Naive thymus-derived CD4-positive, alpha-beta T cell (primary cell): ENCODE measurements at regions not wholly inside any gene's neighbourhood (a gene's known extent, or its start where the extent isn't known, plus 50 kb on each side); places are given as distances from the start of the nearest gene placed in this dataset.

Experiments
- ATAC-seq: fragments of 150-1000 bp; cut with Tn5 transposase; 2 replicates; pipeline ENCODE4 v1.10.0; 2021; ENCODE audit warnings: mild to moderate bottlenecking, moderate library complexity
- CTCF ChIA-PET: fragments of 350-600 bp; sonication (Branson Sonifier 250); formaldehyde crosslinking; loops from one replicate; lab custom pipeline; 2021; ENCODE audit warnings: antibody characterized with exemption; lab: Charles Lee
- POLR2A ChIA-PET: fragments of 350-600 bp; sonication (Branson Sonifier 250); formaldehyde crosslinking; loops from one replicate; lab custom pipeline; 2021; ENCODE audit warnings: antibody characterized with exemption, inconsistent platforms; lab: Charles Lee
- DNase-seq, 9 donors: peaks; one replicate each; pipeline versions ENCODE4 v3.0.0 to v3.0.0-alpha.2; 2020 to 2022; ENCODE audit warnings: mixed read lengths in 1 of 9
- H3K27ac ChIP-seq: one replicate; pipeline ENCODE4 v1.7.0; 2013; ENCODE audit warnings: mild to moderate bottlenecking, low read depth, low read length, moderate library complexity
- H3K27me3 ChIP-seq, 2 donors: one replicate each; pipeline ENCODE4 v1.7.0; 2013; ENCODE audit warnings: low read length in 2 of 2, mild to moderate bottlenecking in 2 of 2, moderate library complexity in 2 of 2; ENCODE audit not compliant: control insufficient read depth in 2 of 2, insufficient read depth in 2 of 2
- H3K36me3 ChIP-seq, 3 experiments: 1 replicate in 2 of 3; 2 replicates in 1 of 3; pipeline ENCODE4 v1.7.0; 2013; ENCODE audit warnings: low read length in 3 of 3, mild to moderate bottlenecking in 3 of 3, moderate library complexity in 1 of 3; ENCODE audit not compliant: insufficient read depth in 3 of 3, control insufficient read depth in 2 of 3
- H3K4me1 ChIP-seq, 2 donors: one replicate each; pipeline ENCODE4 v1.7.0; 2013; ENCODE audit warnings: low read length in 2 of 2, mild to moderate bottlenecking in 2 of 2, moderate library complexity in 1 of 2; ENCODE audit not compliant: control insufficient read depth in 2 of 2, insufficient read depth in 2 of 2
- H3K4me3 ChIP-seq: 2 replicates; pipeline ENCODE4 v1.7.0; 2013; ENCODE audit warnings: mild to moderate bottlenecking, low read length
- H3K9me3 ChIP-seq, 3 experiments: 1 replicate in 2 of 3; 2 replicates in 1 of 3; pipeline ENCODE4 v1.7.0; 2013; ENCODE audit warnings: low read length in 3 of 3; ENCODE audit not compliant: control insufficient read depth in 2 of 3
- H3K27ac Mint-ChIP-seq, 9 donors: one replicate each; pipeline ENCODE4 v1.8.0; 2020 to 2022; ENCODE audit warnings: mixed read lengths in 9 of 9, mild to moderate bottlenecking in 8 of 9, moderate library complexity in 5 of 9, inconsistent platforms in 2 of 9
- H3K27me3 Mint-ChIP-seq, 5 donors: one replicate each; pipeline ENCODE4 v1.8.0; 2021 to 2022; ENCODE audit warnings: mixed read lengths in 5 of 5, mild to moderate bottlenecking in 1 of 5
- H3K36me3 Mint-ChIP-seq, 5 donors: one replicate each; pipeline ENCODE4 v1.8.0; 2020 to 2022; ENCODE audit warnings: mixed read lengths in 5 of 5, mild to moderate bottlenecking in 3 of 5, inconsistent platforms in 1 of 5
- H3K4me1 Mint-ChIP-seq, 7 donors: one replicate each; pipeline ENCODE4 v1.8.0; 2020 to 2022; ENCODE audit warnings: mixed read lengths in 7 of 7, mild to moderate bottlenecking in 3 of 7, inconsistent platforms in 1 of 7
- H3K4me3 Mint-ChIP-seq, 10 donors: one replicate each; pipeline ENCODE4 v1.8.0; 2020 to 2022; ENCODE audit warnings: mild to moderate bottlenecking in 10 of 10, mixed read lengths in 10 of 10, moderate library complexity in 6 of 10, inconsistent platforms in 2 of 10
- H3K9me3 Mint-ChIP-seq, 11 donors: one replicate each; pipeline ENCODE4 v1.8.0; 2020 to 2022; ENCODE audit warnings: mixed read lengths in 11 of 11, mild to moderate bottlenecking in 4 of 11, inconsistent platforms in 1 of 11, moderate library complexity in 1 of 11
- intact Hi-C, 2 donors: fragments of 100-400 bp; cut with micrococcal nuclease; formaldehyde crosslinking; loops; one replicate each; pipeline ENCODE4 v1.15.1; 2023

- no peak for ATAC-seq
- H3K9me3 ChIP-seq = peaks cover 0 to 2% (median 0%) of the 10 kb centered on the region in 3 experiments
- peaks cover 8 to 20% (median 14%) of the 10 kb centered on the region in 7 donors for H3K4me1 Mint-ChIP-seq
- CTCF ChIA-PET = no interaction called here
- H3K27ac Mint-ChIP-seq = peak overlapping the region in 2 of 9 donors; percentile 40 to 68
- no peaks in the 10 kb centered on the region for H3K27me3 ChIP-seq
- H3K4me3 Mint-ChIP-seq = no peak overlapping the region
- H3K27me3 Mint-ChIP-seq = peaks cover 0 to 9% (median 0%) of the 10 kb centered on the region in 5 donors
- POLR2A ChIA-PET = interaction anchor here (0.6 kb wide), 2 partner anchors 9 to 10 kb away, joined by 4 to 6 read pairs; no protein-coding TSS in a partner anchor
- no peaks in the 10 kb centered on the region for H3K36me3 ChIP-seq
- no peak overlapping the region for H3K4me3 ChIP-seq
- intact Hi-C loops = no loop called here
- peaks cover 0 to 1% (median 0%) of the 10 kb centered on the region in 5 donors for H3K36me3 Mint-ChIP-seq
- peaks cover 0 to 7% (median 0%) of the 10 kb centered on the region in 11 donors for H3K9me3 Mint-ChIP-seq
- H3K4me1 ChIP-seq = peaks cover 7 to 9% of the 10 kb centered on the region in 2 donors
- no peak for DNase-seq
- no peak overlapping the region for H3K27ac ChIP-seq
Measured at GRCh38 chr13:44263751-44264620, 109.6 kb upstream of the SERP2 start.

DNA sequence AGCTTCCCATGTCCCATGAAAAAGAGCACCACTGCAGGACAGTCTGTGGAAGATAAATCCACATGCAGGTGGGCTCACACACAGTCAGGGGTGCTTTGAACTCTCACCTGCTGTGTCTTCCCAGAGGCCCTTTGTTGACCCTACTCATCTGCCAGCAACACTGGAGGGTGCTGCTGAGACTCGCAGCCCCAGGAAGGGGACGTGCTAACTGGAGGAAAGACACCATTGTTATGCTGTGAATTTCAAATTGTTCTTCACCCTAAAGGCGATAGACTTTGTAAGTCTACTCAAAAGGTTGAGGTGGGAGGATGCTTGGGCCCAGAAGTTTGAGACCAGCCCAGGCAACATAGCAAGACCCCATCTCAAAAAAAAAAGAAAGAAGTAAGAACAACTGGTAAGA lies 107.3 kb upstream of the SERP2 start:
- POLR2A ChIA-PET = no interaction called here
- CTCF ChIA-PET = no interaction called here
- Histone ChIP-seq H3K9me3 (peaks cover 0 to 2% (median 0%) of the 10 kb centered on the region in 3 experiments), H3K4me1 (no peaks in the 10 kb centered on the region), H3K36me3 (no peaks in the 10 kb centered on the region), H3K4me3 (no peak overlapping the region), H3K27ac (no peak overlapping the region), H3K27me3 (no peaks in the 10 kb centered on the region)
- H3K4me3 Mint-ChIP-seq = no peak overlapping the region
- peaks cover 0 to 7% (median 1%) of the 10 kb centered on the region in 7 donors for H3K4me1 Mint-ChIP-seq
- ATAC-seq (no peak), DNase-seq (no peak)
- H3K27me3 Mint-ChIP-seq = peaks cover 0 to 9% (median 0%) of the 10 kb centered on the region in 5 donors
- no peak overlapping the region for H3K27ac Mint-ChIP-seq
- intact Hi-C loops = no loop called here
- peaks cover 0 to 7% (median 0%) of the 10 kb centered on the region in 11 donors for H3K9me3 Mint-ChIP-seq
- H3K36me3 Mint-ChIP-seq = peaks cover 0 to 1% (median 0%) of the 10 kb centered on the region in 5 donors

GRCh38 chr13:44266772-44267171 lies 106.9 kb upstream of the SERP2 start:
- no peaks in the 10 kb centered on the region for H3K27me3 ChIP-seq
- Mint-ChIP-seq H3K27ac (no peak overlapping the region), H3K4me1 (peaks cover 0 to 7% (median 1%) of the 10 kb centered on the region in 7 donors), H3K4me3 (no peak overlapping the region), H3K27me3 (peaks cover 0 to 9% (median 0%) of the 10 kb centered on the region in 5 donors), H3K9me3 (peaks cover 0 to 7% (median 0%) of the 10 kb centered on the region in 11 donors), H3K36me3 (peaks cover 0 to 1% (median 0%) of the 10 kb centered on the region in 5 donors)
- ChIA-PET POLR2A (no interaction called here), CTCF (no interaction called here)
- H3K4me1 ChIP-seq = no peaks in the 10 kb centered on the region
- intact Hi-C loops = no loop called here
- H3K4me3 ChIP-seq = no peak overlapping the region
- DNase-seq (no peak), ATAC-seq (no peak)
- peaks cover 0 to 2% (median 0%) of the 10 kb centered on the region in 3 experiments for H3K9me3 ChIP-seq
- H3K36me3 ChIP-seq = no peaks in the 10 kb centered on the region
- H3K27ac ChIP-seq = no peak overlapping the region

DNA sequence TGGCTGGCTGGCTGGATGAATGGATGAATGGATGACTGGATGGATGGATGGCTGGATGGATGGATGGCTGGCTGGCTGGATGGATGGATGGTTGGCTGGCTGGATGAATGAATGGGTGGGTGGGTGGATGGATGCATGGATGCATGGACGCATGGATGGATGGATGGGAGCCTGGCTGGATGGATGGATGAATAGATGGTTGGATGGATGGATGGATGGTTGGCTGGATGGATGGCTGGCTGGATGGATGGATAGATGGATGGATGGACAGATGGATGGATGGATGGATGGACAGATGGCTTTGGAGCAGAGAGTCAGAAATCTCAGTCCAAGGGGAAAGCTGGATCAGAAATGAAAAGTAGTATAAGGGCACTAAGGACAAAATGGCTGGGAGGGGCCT lies 106.4 kb upstream of the SERP2 start:
- Histone ChIP-seq H3K4me1 (no peaks in the 10 kb centered on the region), H3K4me3 (no peak overlapping the region), H3K9me3 (peaks cover 0 to 2% (median 0%) of the 10 kb centered on the region in 3 experiments), H3K27ac (no peak overlapping the region), H3K36me3 (no peaks in the 10 kb centered on the region), H3K27me3 (no peaks in the 10 kb centered on the region)
- DNase-seq (no peak), ATAC-seq (no peak)
- CTCF ChIA-PET = no interaction called here
- H3K4me1 Mint-ChIP-seq = peaks cover 0 to 8% (median 1%) of the 10 kb centered on the region in 7 donors
- no peak overlapping the region for H3K4me3 Mint-ChIP-seq
- POLR2A ChIA-PET = no interaction called here
- peaks cover 0 to 9% (median 0%) of the 10 kb centered on the region in 5 donors for H3K27me3 Mint-ChIP-seq
- peaks cover 0 to 7% (median 0%) of the 10 kb centered on the region in 11 donors for H3K9me3 Mint-ChIP-seq
- H3K36me3 Mint-ChIP-seq = peaks cover 0 to 2% (median 0%) of the 10 kb centered on the region in 5 donors
- intact Hi-C loops = no loop called here
- no peak overlapping the region for H3K27ac Mint-ChIP-seq

GRCh38 chr13:44267980-44268379 lies 105.6 kb upstream of the SERP2 start:
- Mint-ChIP-seq H3K36me3 (peaks cover 0 to 4% (median 0%) of the 10 kb centered on the region in 5 donors), H3K27me3 (peaks cover 0 to 9% (median 0%) of the 10 kb centered on the region in 5 donors), H3K4me3 (no peak overlapping the region), H3K27ac (no peak overlapping the region), H3K4me1 (peaks cover 0 to 12% (median 4%) of the 10 kb centered on the region in 7 donors), H3K9me3 (peaks cover 0 to 7% (median 0%) of the 10 kb centered on the region in 11 donors)
- Histone ChIP-seq H3K9me3 (peaks cover 0 to 2% (median 0%) of the 10 kb centered on the region in 3 experiments), H3K27me3 (no peaks in the 10 kb centered on the region), H3K4me1 (no peaks in the 10 kb centered on the region), H3K36me3 (no peaks in the 10 kb centered on the region), H3K4me3 (no peak overlapping the region), H3K27ac (no peak overlapping the region)
- ChIA-PET POLR2A (no interaction called here), CTCF (no interaction called here)
- intact Hi-C loops = no loop called here
- ATAC-seq (no peak), DNase-seq (no peak)

- H3K27me3 Mint-ChIP-seq = peaks cover 0 to 6% (median 0%) of the 10 kb centered on the region in 5 donors
- no peak for ATAC-seq
- H3K9me3 Mint-ChIP-seq = peaks cover 0 to 10% (median 4%) of the 10 kb centered on the region in 11 donors
- ChIA-PET CTCF (no interaction called here), POLR2A (no interaction called here)
- peaks cover 0 to 22% (median 9%) of the 10 kb centered on the region in 7 donors for H3K4me1 Mint-ChIP-seq
- Histone ChIP-seq H3K9me3 (peaks cover 0 to 2% (median 0%) of the 10 kb centered on the region in 3 experiments), H3K4me3 (no peak overlapping the region), H3K27ac (no peak overlapping the region), H3K27me3 (no peaks in the 10 kb centered on the region), H3K36me3 (no peaks in the 10 kb centered on the region), H3K4me1 (peaks cover 3 to 4% of the 10 kb centered on the region in 2 donors)
- DNase-seq = no peak
- H3K27ac Mint-ChIP-seq = no peak overlapping the region
- H3K4me3 Mint-ChIP-seq = no peak overlapping the region
- intact Hi-C loops = no loop called here
- H3K36me3 Mint-ChIP-seq = peaks cover 0 to 5% (median 0%) of the 10 kb centered on the region in 5 donors
Measured at GRCh38 chr13:44268980-44269379, 104.6 kb upstream of the SERP2 start.
